ENCODE measurements at regions not wholly inside any gene's neighbourhood (a gene's known extent, or its start where the extent isn't known, plus 50 kb on each side); places are given as distances from the start of the nearest gene placed in this dataset.

GRCh38 chr1:109817881-109818270, 54.2 kb upstream of the EPS8L3 start:
- no peak overlapping the region for H2AFZ ChIP-seq (ENCODE audit: low read depth, low read length, poor library complexity, severe bottlenecking)
- no peak overlapping the region for H3K4me2 ChIP-seq (ENCODE audit: low read length)
- TF ChIP-seq ELF1 (IDR thresholded peaks at IDR 0.05; ENCODE audit: borderline replicate concordance, low read depth) = no peak
- no peak for TF ChIP-seq JUND (IDR thresholded peaks at IDR 0.05)
- no peak for TF ChIP-seq FOSL1 (IDR thresholded peaks at IDR 0.05; ENCODE audit: low read depth)
- TF ChIP-seq TCF7L2 (IDR thresholded peaks at IDR 0.05; ENCODE audit: borderline replicate concordance, extremely low read depth, insufficient read depth, insufficient read length) = no peak
- TF ChIP-seq SIN3A (IDR thresholded peaks at IDR 0.05; ENCODE audit: low read depth) = no peak
- no peak for TF ChIP-seq ZFX (IDR thresholded peaks at IDR 0.05)
- TF ChIP-seq MAX (IDR thresholded peaks at IDR 0.05) = no peak
- H3K9me2 ChIP-seq (ENCODE audit: insufficient read depth) = no peaks in the 10 kb centered on the region
- H3K4me3 ChIP-seq (replicated peaks in 1 of 2; ENCODE audit: low read depth in 1 of 2, low read length in 2 of 2) = no peak overlapping the region
- H3K79me2 ChIP-seq (ENCODE audit: insufficient read depth, low read length) = no peaks in the 10 kb centered on the region
- intact Hi-C loops (cut with micrococcal nuclease) = no loop called here
- ATAC-seq (no peak), DNase-seq (ENCODE audit: low read depth, low spot score) (no peak)
- peaks cover 0 to 22% of the 10 kb centered on the region in 2 experiments; a peak in 3 of 4 replicates for H3K4me1 ChIP-seq (ENCODE audit: control insufficient read depth in 1 of 2, insufficient read depth in 2 of 2, low read length in 2 of 2)
- H3K36me3 ChIP-seq (ENCODE audit: control insufficient read depth in 1 of 2, insufficient read depth in 2 of 2, low read length in 2 of 2) = no peaks in the 10 kb centered on the region
- H4K20me1 ChIP-seq (ENCODE audit: insufficient read depth) = no peaks in the 10 kb centered on the region
- POLR2A ChIA-PET = no interaction called here
- H3K27me3 ChIP-seq (ENCODE audit: insufficient read depth, low read length) = no peaks in the 10 kb centered on the region
- H3K27ac ChIP-seq (ENCODE audit: low read depth, low read length) = no peak overlapping the region
- no peak overlapping the region for H3K9ac ChIP-seq (ENCODE audit: low read length)
- RAD21 ChIA-PET (ENCODE audit: low non-redundant PET in 1 of 2, low total read pairs in 2 of 2, uncharacterized antibody in 2 of 2, unreplicated experiment in 2 of 2) = no interaction called here
- H3K9me3 ChIP-seq (ENCODE audit: control insufficient read depth in 1 of 2, insufficient read depth in 1 of 2, low read depth in 1 of 2, low read length in 2 of 2) = peaks cover 0 to 6% of the 10 kb centered on the region in 2 experiments; a peak in 1 of 4 replicates
- CTCF ChIA-PET = no interaction called here
- BruUV-seq (replicated peaks) = no TSS peak

- Histone ChIP-seq H3K4me3 (replicated peaks in 1 of 2; ENCODE audit: low read depth in 1 of 2, low read length in 2 of 2) (no peak overlapping the region), H3K27ac (ENCODE audit: low read depth, low read length) (no peak overlapping the region), H3K9me2 (ENCODE audit: insufficient read depth) (no peaks in the 10 kb centered on the region), H3K79me2 (ENCODE audit: insufficient read depth, low read length) (no peaks in the 10 kb centered on the region), H2AFZ (ENCODE audit: low read depth, low read length, poor library complexity, severe bottlenecking) (no peak overlapping the region), H3K9me3 (ENCODE audit: control insufficient read depth in 1 of 2, insufficient read depth in 1 of 2, low read depth in 1 of 2, low read length in 2 of 2) (peaks cover 0 to 6% of the 10 kb centered on the region in 2 experiments; a peak in 1 of 4 replicates), H3K4me2 (ENCODE audit: low read length) (no peak overlapping the region), H4K20me1 (ENCODE audit: insufficient read depth) (no peaks in the 10 kb centered on the region), H3K27me3 (ENCODE audit: insufficient read depth, low read length) (no peaks in the 10 kb centered on the region), H3K9ac (ENCODE audit: low read length) (no peak overlapping the region), H3K36me3 (ENCODE audit: control insufficient read depth in 1 of 2, insufficient read depth in 2 of 2, low read length in 2 of 2) (no peaks in the 10 kb centered on the region), H3K4me1 (ENCODE audit: control insufficient read depth in 1 of 2, insufficient read depth in 2 of 2, low read length in 2 of 2) (peaks cover 0 to 14% of the 10 kb centered on the region in 2 experiments; a peak in 3 of 4 replicates)
- ChIA-PET POLR2A (no interaction called here), RAD21 (ENCODE audit: low non-redundant PET in 1 of 2, low total read pairs in 2 of 2, uncharacterized antibody in 2 of 2, unreplicated experiment in 2 of 2) (no interaction called here), CTCF (no interaction called here)
- no peak for DNase-seq (ENCODE audit: low read depth, low spot score)
- BruUV-seq (replicated peaks) = no TSS peak
- no peak for TF ChIP-seq TCF7L2 (IDR thresholded peaks at IDR 0.05; ENCODE audit: borderline replicate concordance, extremely low read depth, insufficient read depth, insufficient read length)
- no peak for TF ChIP-seq EGR1 (IDR thresholded peaks at IDR 0.05; ENCODE audit: low read depth)
- no peak for TF ChIP-seq ZBTB33 (IDR thresholded peaks at IDR 0.05; ENCODE audit: extremely low read depth, insufficient replicate concordance, low read length)
- no peak for TF ChIP-seq MAX (IDR thresholded peaks at IDR 0.05)
- TF ChIP-seq FOSL1 (IDR thresholded peaks at IDR 0.05; ENCODE audit: low read depth) = no peak
- TF ChIP-seq EZH2 (IDR thresholded peaks at IDR 0.05) = no peak
- TF ChIP-seq CEBPB (IDR thresholded peaks at IDR 0.05; ENCODE audit: low read depth) = no peak
- no peak for TF ChIP-seq POLR2A (IDR thresholded peaks at IDR 0.05; ENCODE audit: borderline replicate concordance, extremely low read depth, insufficient read depth, insufficient read length)
- no peak for TF ChIP-seq ZFX (IDR thresholded peaks at IDR 0.05)
- no peak for TF ChIP-seq EZH2phosphoT487 (IDR thresholded peaks at IDR 0.05; ENCODE audit: borderline replicate concordance)
- TF ChIP-seq CBX3 (IDR thresholded peaks at IDR 0.05; ENCODE audit: low read depth) = no peak
- no peak for TF ChIP-seq SRF (IDR thresholded peaks at IDR 0.05; ENCODE audit: low read depth)
- TF ChIP-seq ZNF274 (IDR thresholded peaks at IDR 0.05; ENCODE audit: low read depth, low read length) = no peak
- no peak for TF ChIP-seq YY1 (IDR thresholded peaks at IDR 0.05; ENCODE audit: extremely low read depth, insufficient replicate concordance, low read depth, low read length)
- no peak for TF ChIP-seq RAD21 (IDR thresholded peaks at IDR 0.05; ENCODE audit: low read depth)
- no peak for TF ChIP-seq JUND (IDR thresholded peaks at IDR 0.05)
- intact Hi-C loops (cut with micrococcal nuclease) = no loop called here
- ATAC-seq = no peak
Observed at GRCh38 chr1:109816975-109817535, 53.3 kb upstream of the EPS8L3 start.

Data from HCT116 (cell line).